Gastroesophageal sphincter (tissue), 4 donors: ENCODE measurements at regions not wholly inside any gene's neighbourhood (a gene's known extent, or its start where the extent isn't known, plus 50 kb on each side); places are given as distances from the start of the nearest gene placed in this dataset.

Experiments
- ATAC-seq: fragments of 150-250 bp; one replicate; pipeline ENCODE4 v1.9.1; 2016; ENCODE audit warnings: mild to moderate bottlenecking, moderate library complexity
- H3K27ac ChIP-seq, 4 donors: fragments of 200-600 bp; sonication (generic) in 3 of 4; 1 replicate in 3 of 4; 2 replicates in 1 of 4; pipeline ENCODE4 v1.5.1; 2016 to 2019
- H3K27me3 ChIP-seq: fragments of 200-600 bp; sonication (generic); one replicate; pipeline ENCODE4 v1.5.1; 2019
- H3K36me3 ChIP-seq, 2 donors: fragments of 200-600 bp; sonication (generic); one replicate each; pipeline ENCODE4 v1.5.1; 2019; ENCODE audit warnings: control low read depth in 1 of 2
- H3K4me1 ChIP-seq, 3 donors: fragments of 200-600 bp; sonication (generic); 1 replicate in 2 of 3; 2 replicates in 1 of 3; pipeline ENCODE4 v1.5.1; 2016 to 2019; ENCODE audit warnings: control low read depth in 2 of 3
- H3K4me3 ChIP-seq, 2 donors: fragments of 200-600 bp; sonication (generic); one replicate each; pipeline ENCODE4 v1.5.1; 2019; ENCODE audit warnings: mild to moderate bottlenecking in 1 of 2, moderate library complexity in 1 of 2
- H3K9me3 ChIP-seq, 3 donors: fragments of 200-600 bp; sonication (generic); one replicate each; pipeline ENCODE4 v1.5.1; 2017 to 2019; ENCODE audit warnings: control low read depth in 2 of 3
- CTCF ChIP-seq, 4 experiments: fragments of 200-600 bp in 2 of 4; fragments of 450-650 bp in 2 of 4; sonication (generic) in 1 of 4; IDR thresholded peaks; one replicate each; pipeline ENCODE4 v1.5.1; 2017 to 2019; ENCODE audit warnings: antibody characterized with exemption in 4 of 4, mild to moderate bottlenecking in 2 of 4, moderate library complexity in 2 of 4
- EP300 ChIP-seq: sonication (generic); formaldehyde crosslinking; IDR thresholded peaks from one replicate; pipeline ENCODE4 v1.6.1; 2017; ENCODE audit warnings: antibody characterized with exemption, mild to moderate bottlenecking
- POLR2A ChIP-seq, 2 donors: fragments of 450-650 bp; IDR thresholded peaks; one replicate each; pipeline ENCODE4 v1.6.1; 2017; ENCODE audit warnings: antibody characterized with exemption in 2 of 2, mild to moderate bottlenecking in 2 of 2, moderate library complexity in 1 of 2
- POLR2AphosphoS5 ChIP-seq: sonication (generic); formaldehyde crosslinking; IDR thresholded peaks from one replicate; pipeline ENCODE4 v1.6.1; 2017; ENCODE audit warnings: antibody characterized with exemption
- WGBS, 2 donors: methylation state at CpG; one replicate each; pipeline ENCODE4 v1.1.5; 2018; ENCODE audit warnings: low coverage in 1 of 2; 5-methylcytosine and 5-hydroxymethylcytosine counted together

DNA sequence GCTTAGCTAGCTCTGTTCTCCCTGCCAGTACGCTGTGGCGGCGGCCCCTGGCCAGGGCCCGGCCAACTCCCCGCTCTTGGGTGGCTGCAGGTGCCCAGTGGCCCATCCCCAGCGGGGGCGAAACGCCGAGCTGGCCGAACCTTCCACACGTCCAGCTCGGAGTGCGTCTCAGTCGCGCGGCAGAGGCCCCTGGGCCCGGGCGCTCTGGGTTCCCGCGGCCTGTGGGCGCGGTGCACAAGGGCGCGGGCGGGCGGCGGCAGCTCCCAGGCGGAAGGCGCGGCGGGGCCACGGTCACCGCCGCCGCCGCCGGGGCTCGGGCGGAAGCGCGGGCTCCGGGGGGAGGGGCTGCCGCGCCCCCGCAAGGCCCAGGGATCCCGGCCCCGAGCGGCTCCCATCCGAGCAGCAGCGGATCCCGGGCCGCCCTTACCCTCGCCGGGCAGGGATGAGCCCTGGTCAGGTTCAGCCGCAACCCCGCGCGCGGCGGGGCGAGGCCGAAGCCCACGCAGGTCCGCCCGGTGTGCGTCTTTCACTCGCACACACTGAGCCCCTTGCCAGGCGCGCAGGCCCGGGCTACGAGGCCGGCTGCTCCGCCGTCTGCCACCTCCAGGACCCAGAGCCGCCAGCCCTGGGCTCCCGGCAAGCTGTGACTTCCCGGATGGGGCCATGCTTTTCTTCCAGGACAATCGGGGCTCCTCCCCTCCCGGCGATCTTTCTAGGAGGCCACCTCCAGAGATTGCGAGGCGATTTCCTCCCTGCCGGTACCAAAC lies 54.2 kb downstream of the CCDC54 start:
- Histone ChIP-seq H3K36me3 (no peaks in the 10 kb centered on the region), H3K4me3 (peak overlapping the region; percentile 78 to 81), H3K27me3 (no peaks in the 10 kb centered on the region), H3K27ac (peak overlapping the region; percentile 93 to 100 (median 98)), H3K9me3 (no peaks in the 10 kb centered on the region), H3K4me1 (peaks cover 0 to 26% (median 5%) of the 10 kb centered on the region in 3 donors)
- TF ChIP-seq POLR2AphosphoS5, result peak; percentile 87
- peak; percentile 55 to 78 for TF ChIP-seq POLR2A (IDR thresholded peaks at IDR 0.05)
- no peak for TF ChIP-seq EP300
- TF ChIP-seq CTCF (IDR thresholded peaks at IDR 0.05), result peak in 1 of 4 experiments; percentile 30
- ATAC-seq, result peak; percentile 75
- 0% methylated on average over 3 of the region's 83 CpGs; no CpG with 5 or more reads in 1 of the 2 donors for WGBS, 2 donors

DNA sequence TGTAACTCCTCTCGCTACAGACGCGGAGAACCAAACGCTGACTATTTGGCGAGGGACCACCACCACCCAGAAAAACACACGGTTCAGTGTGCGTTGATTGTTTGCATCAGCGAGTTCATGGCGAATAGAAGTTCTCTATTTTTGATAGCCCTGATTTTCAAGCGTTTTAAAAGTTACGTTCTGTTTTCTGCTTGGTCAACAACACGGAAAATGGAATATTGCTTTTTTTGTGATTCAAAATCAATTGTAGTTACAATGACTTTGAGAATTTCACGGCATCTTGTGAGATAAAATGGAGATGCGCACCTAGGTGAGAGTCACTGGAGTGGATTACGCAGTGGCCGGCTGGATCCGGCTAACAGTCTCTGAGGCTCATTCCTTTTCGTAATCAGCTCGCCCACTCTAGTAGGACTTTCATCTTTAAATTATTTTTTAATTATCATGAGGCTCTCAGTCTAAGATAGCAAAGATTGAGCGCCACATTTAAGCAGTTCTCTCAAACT lies 54.8 kb downstream of the CCDC54 start:
- peaks cover 0 to 26% (median 5%) of the 10 kb centered on the region in 3 donors for H3K4me1 ChIP-seq
- H3K4me3 ChIP-seq, result peak overlapping the region; percentile 78 to 81
- WGBS, 2 donors, result 4 to 5% methylated on average over 16 to 19 of the region's 20 CpGs
- no peak for TF ChIP-seq POLR2A (IDR thresholded peaks at IDR 0.05)
- TF ChIP-seq POLR2AphosphoS5, result no peak
- no peak for TF ChIP-seq EP300
- TF ChIP-seq CTCF (IDR thresholded peaks at IDR 0.05), result no peak
- H3K9me3 ChIP-seq, result no peaks in the 10 kb centered on the region
- no peaks in the 10 kb centered on the region for H3K36me3 ChIP-seq
- H3K27ac ChIP-seq, result peak overlapping the region; percentile 93 to 100 (median 98)
- no peak for ATAC-seq
- H3K27me3 ChIP-seq, result no peaks in the 10 kb centered on the region

- peak overlapping the region; percentile 93 to 100 (median 98) for H3K27ac ChIP-seq
- H3K4me3 ChIP-seq, result peak overlapping the region in 1 of 2 donors; percentile 81
- peaks cover 0 to 26% (median 5%) of the 10 kb centered on the region in 3 donors for H3K4me1 ChIP-seq
- no peak for ATAC-seq
- H3K9me3 ChIP-seq, result no peaks in the 10 kb centered on the region
- 61 to 68% methylated on average over 8 of the region's 8 CpGs for WGBS, 2 donors
- no peak for TF ChIP-seq CTCF (IDR thresholded peaks at IDR 0.05)
- TF ChIP-seq POLR2AphosphoS5, result no peak
- TF ChIP-seq EP300, result no peak
- TF ChIP-seq POLR2A (IDR thresholded peaks at IDR 0.05), result no peak
- H3K36me3 ChIP-seq, result no peaks in the 10 kb centered on the region
- no peaks in the 10 kb centered on the region for H3K27me3 ChIP-seq
Observed at GRCh38 chr3:107432646-107433045, 55.4 kb downstream of the CCDC54 start.

DNA sequence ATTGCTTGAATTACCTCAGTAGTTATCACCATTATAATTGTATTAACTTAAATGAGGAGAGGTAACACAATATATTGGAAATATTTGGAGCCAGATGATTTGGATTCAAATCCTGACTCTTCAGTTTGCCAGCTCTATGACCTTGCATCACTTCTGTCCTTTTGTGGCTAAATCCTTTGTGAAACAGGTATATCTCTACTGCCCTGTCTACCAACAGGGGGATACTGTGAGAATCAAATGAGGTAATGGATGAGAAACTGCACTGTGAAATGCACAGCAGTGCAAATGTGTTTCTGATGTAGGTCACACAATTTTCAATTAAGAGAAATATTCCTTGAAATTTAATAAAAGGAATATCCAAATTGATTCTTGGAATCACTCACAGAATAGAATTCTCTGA lies 58.8 kb downstream of the CCDC54 start:
- H3K36me3 ChIP-seq, result no peaks in the 10 kb centered on the region
- no peaks in the 10 kb centered on the region for H3K27me3 ChIP-seq
- H3K4me1 ChIP-seq, result peaks cover 0 to 10% (median 0%) of the 10 kb centered on the region in 3 donors
- TF ChIP-seq CTCF (IDR thresholded peaks at IDR 0.05), result no peak
- TF ChIP-seq EP300, result no peak
- TF ChIP-seq POLR2A (IDR thresholded peaks at IDR 0.05), result no peak
- no peak for TF ChIP-seq POLR2AphosphoS5
- H3K27ac ChIP-seq, result no peak overlapping the region
- no peaks in the 10 kb centered on the region for H3K9me3 ChIP-seq
- ATAC-seq, result no peak
- H3K4me3 ChIP-seq, result no peak overlapping the region

DNA sequence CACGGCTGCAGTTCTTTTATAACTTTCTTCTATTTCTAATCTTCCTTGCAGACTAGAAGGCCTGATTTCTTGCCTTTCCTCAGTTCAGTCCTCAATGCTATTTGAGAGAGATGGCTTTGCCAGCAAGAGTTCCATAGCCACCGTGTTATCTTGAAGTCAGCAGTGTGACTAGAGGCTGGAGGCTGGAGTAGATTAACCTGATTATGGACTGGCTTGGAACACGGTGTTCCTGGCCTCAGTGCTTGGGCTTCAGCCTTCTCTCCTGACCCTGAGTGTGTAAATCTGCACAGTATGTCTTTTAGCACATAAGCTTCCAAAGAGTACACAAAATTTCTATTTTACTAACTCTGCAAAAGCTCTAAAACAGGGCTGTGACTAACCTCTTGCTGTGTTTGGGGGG lies 61.4 kb downstream of the CCDC54 start:
- Histone ChIP-seq H3K27me3 (no peaks in the 10 kb centered on the region), H3K36me3 (no peaks in the 10 kb centered on the region), H3K4me3 (no peak overlapping the region), H3K27ac (no peak overlapping the region), H3K9me3 (no peaks in the 10 kb centered on the region), H3K4me1 (no peaks in the 10 kb centered on the region)
- ATAC-seq, result no peak
- WGBS, 2 donors, result 46 to 70% methylated on average over 1 to 3 of the region's 3 CpGs
- TF ChIP-seq CTCF (IDR thresholded peaks at IDR 0.05) (no peak), POLR2A (IDR thresholded peaks at IDR 0.05) (no peak), EP300 (no peak), POLR2AphosphoS5 (no peak)
